Gastrocnemius medialis (tissue), 4 donors: ENCODE measurements at regions not wholly inside any gene's neighbourhood (a gene's known extent, or its start where the extent isn't known, plus 50 kb on each side); places are given as distances from the start of the nearest gene placed in this dataset.
"Not testable (repeated sequence)": the region's sequence is repeated elsewhere in the genome, so short reads cannot be mapped to it uniquely, and the experiment has no call there.

Experiments
- ATAC-seq, 2 donors: fragments of 150-250 bp; one replicate each; pipeline ENCODE4 v1.9.1; 2016
- DNase-seq, 2 donors: peaks; one replicate each; pipeline ENCODE4 v3.0.0-alpha.2; 2019
- H3K27ac ChIP-seq, 4 donors: fragments of 200-600 bp; sonication (generic); 1 replicate in 1 of 4; 2 replicates in 3 of 4; pipeline ENCODE4 v1.5.1; 2016 to 2018; ENCODE audit warnings: mild to moderate bottlenecking in 2 of 4, moderate library complexity in 1 of 4
- H3K27me3 ChIP-seq, 3 donors: fragments of 200-600 bp; sonication (generic) in 2 of 3; 1 replicate in 1 of 3; 2 replicates in 2 of 3; pipeline versions ENCODE4 v1.5.1 to v1.6.0; 2016 to 2019; ENCODE audit warnings: mild to moderate bottlenecking in 1 of 3, moderate library complexity in 1 of 3
- H3K36me3 ChIP-seq, 2 donors: fragments of 200-600 bp; sonication (generic) in 1 of 2; one replicate each; pipeline ENCODE4 v1.5.1; 2017 to 2018
- H3K4me1 ChIP-seq, 2 donors: fragments of 200-600 bp; sonication (generic) in 1 of 2; one replicate each; pipeline ENCODE4 v1.5.1; 2016 to 2017; ENCODE audit warnings: mild to moderate bottlenecking in 2 of 2
- H3K4me3 ChIP-seq, 4 donors: fragments of 200-600 bp; sonication (generic) in 3 of 4; 1 replicate in 1 of 4; 2 replicates in 3 of 4; pipeline ENCODE4 v1.5.1; 2016 to 2019; ENCODE audit warnings: mild to moderate bottlenecking in 2 of 4
- H3K9me3 ChIP-seq, 3 donors: fragments of 200-600 bp; sonication (generic) in 2 of 3; 1 replicate in 1 of 3; 2 replicates in 2 of 3; pipeline ENCODE4 v1.5.1; 2016 to 2019
- CTCF ChIP-seq, 5 experiments: fragments of 450-650 bp in 3 of 5; fragments of 200-600 bp in 2 of 5; sonication (generic) in 2 of 5; IDR thresholded peaks in 4 of 5; conservative IDR thresholded peaks in 1 of 5; 1 replicate in 4 of 5; 2 replicates in 1 of 5; pipeline ENCODE4 v1.5.1; 2016 to 2019; ENCODE audit warnings: antibody characterized with exemption in 5 of 5, mild to moderate bottlenecking in 3 of 5, moderate library complexity in 3 of 5
- POLR2A ChIP-seq, 2 donors: fragments of 450-650 bp; IDR thresholded peaks; one replicate each; pipeline ENCODE4 v1.6.1; 2017; ENCODE audit warnings: antibody characterized with exemption in 2 of 2, mild to moderate bottlenecking in 2 of 2, moderate library complexity in 2 of 2
- in situ Hi-C, 4 donors: fragments of 200-750 bp; cut with MboI; loops; one replicate each; pipeline versions ENCODE4 v1.15.0 to v1.8.0; 2017; ENCODE audit warnings: low sequenced_read_pairs in 4 of 4
- intact Hi-C: fragments of 100-400 bp; cut with DNase I; formaldehyde crosslinking; loops from one replicate; pipeline ENCODE4 v1.15.1; 2023; ENCODE audit warnings: low total_unique reads

DNA sequence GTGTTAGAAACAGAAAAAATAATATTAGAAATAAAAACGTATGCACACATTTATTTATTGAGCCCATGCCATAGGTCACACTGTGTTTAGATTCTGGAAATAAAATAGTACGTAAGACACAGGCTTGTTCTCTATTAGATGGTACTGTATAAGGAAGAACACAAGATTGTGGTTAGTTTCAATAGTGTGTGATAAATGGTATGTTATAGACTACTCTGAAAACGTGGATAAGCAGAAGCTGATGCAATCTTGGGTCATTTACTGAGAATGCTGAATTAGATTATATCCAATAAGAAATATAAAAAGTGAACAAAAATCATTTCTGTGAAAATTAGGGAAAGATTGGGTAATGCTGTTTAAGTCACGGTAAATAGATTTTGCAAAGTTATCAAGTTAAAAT, 1456.4 kb upstream of the ACO1 start:
- H3K27ac ChIP-seq: no peak overlapping the region
- H3K9me3 ChIP-seq: no peaks in the 10 kb centered on the region
- H3K4me3 ChIP-seq: no peak overlapping the region
- H3K27me3 ChIP-seq: no peaks in the 10 kb centered on the region
- TF ChIP-seq POLR2A (IDR thresholded peaks at IDR 0.05): no peak
- TF ChIP-seq CTCF (IDR thresholded peaks at IDR 0.05 in 4 of 5, conservative IDR thresholded peaks at IDR 0.05 in 1 of 5): no peak
- intact Hi-C loops: no loop called here
- H3K36me3 ChIP-seq: no peaks in the 10 kb centered on the region
- DNase-seq (no peak), ATAC-seq (no peak)
- H3K4me1 ChIP-seq: no peaks in the 10 kb centered on the region
- in situ Hi-C loops: loop anchor here in 1 of 4 donors (25.0 kb wide), 1 partner anchor 91 kb away; no protein-coding TSS in a partner anchor

GRCh38 chr9:30932226-30932625, 1452.2 kb upstream of the ACO1 start:
- Histone ChIP-seq H3K36me3 (no peaks in the 10 kb centered on the region), H3K4me1 (no peaks in the 10 kb centered on the region), H3K9me3 (no peaks in the 10 kb centered on the region), H3K4me3 (no peak overlapping the region), H3K27me3 (no peaks in the 10 kb centered on the region), H3K27ac (no peak overlapping the region)
- no peak for TF ChIP-seq POLR2A (IDR thresholded peaks at IDR 0.05)
- no peak for TF ChIP-seq CTCF (IDR thresholded peaks at IDR 0.05 in 4 of 5, conservative IDR thresholded peaks at IDR 0.05 in 1 of 5)
- ATAC-seq (no peak), DNase-seq (no peak)
- intact Hi-C loops (no loop called here), in situ Hi-C loops (loop anchor here in 1 of 4 donors (25.0 kb wide), 1 partner anchor 95 kb away; no protein-coding TSS in a partner anchor)

GRCh38 chr9:30935730-30936129, 1448.7 kb upstream of the ACO1 start:
- TF ChIP-seq CTCF (IDR thresholded peaks at IDR 0.05 in 4 of 5, conservative IDR thresholded peaks at IDR 0.05 in 1 of 5) (no peak), POLR2A (IDR thresholded peaks at IDR 0.05) (no peak)
- Histone ChIP-seq H3K4me3 (no peak overlapping the region), H3K27me3 (no peaks in the 10 kb centered on the region), H3K36me3 (no peaks in the 10 kb centered on the region), H3K4me1 (no peaks in the 10 kb centered on the region), H3K27ac (no peak overlapping the region), H3K9me3 (no peaks in the 10 kb centered on the region)
- in situ Hi-C loops (loop anchor here in 1 of 4 donors (25.0 kb wide), 1 partner anchor 98 kb away; no protein-coding TSS in a partner anchor), intact Hi-C loops (no loop called here)
- DNase-seq (no peak), ATAC-seq (no peak)

DNA sequence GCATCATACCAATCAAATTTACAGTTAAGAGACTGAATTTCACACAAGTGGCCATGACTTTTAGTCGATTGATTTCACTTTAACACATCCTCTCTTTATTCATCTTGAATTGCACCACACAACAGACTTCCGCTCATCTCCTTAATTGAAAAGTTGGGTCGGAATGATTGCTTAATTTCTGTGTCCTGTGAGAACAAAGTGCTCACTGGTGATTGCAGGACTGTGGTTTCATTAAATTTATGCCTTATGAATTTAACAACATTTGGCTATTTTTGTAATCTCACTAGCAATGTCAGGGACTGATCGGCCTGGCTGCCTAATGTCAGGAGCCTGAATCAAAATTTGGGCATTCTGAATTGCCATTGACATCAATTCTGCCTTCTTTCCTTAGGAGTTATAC, 1447.3 kb upstream of the ACO1 start:
- Histone ChIP-seq H3K27ac (no peak overlapping the region), H3K9me3 (no peaks in the 10 kb centered on the region), H3K27me3 (no peaks in the 10 kb centered on the region), H3K4me1 (no peaks in the 10 kb centered on the region), H3K4me3 (no peak overlapping the region), H3K36me3 (no peaks in the 10 kb centered on the region)
- TF ChIP-seq CTCF (IDR thresholded peaks at IDR 0.05 in 4 of 5, conservative IDR thresholded peaks at IDR 0.05 in 1 of 5): no peak
- TF ChIP-seq POLR2A (IDR thresholded peaks at IDR 0.05): no peak
- no peak for DNase-seq
- no peak for ATAC-seq
- in situ Hi-C loops (loop anchor here in 1 of 4 donors (25.0 kb wide), 1 partner anchor 100 kb away; no protein-coding TSS in a partner anchor), intact Hi-C loops (no loop called here)

DNA sequence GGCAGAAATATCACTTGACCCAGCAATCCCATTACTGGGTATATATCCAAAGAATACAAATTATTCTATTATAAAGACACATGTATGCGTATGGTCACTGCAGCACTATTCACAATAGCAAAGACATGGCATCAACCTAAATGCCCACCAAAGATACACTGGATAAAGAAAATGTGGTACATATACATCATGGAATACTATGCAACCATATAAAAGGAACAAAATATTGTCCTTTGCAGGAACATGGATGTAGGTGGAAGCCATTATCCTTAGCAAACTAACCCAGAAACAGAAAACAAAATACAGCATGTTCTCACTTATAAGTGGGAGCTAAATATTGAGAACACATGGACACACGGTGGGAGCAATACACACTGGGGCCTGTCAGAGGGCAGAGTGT, 1441.6 kb upstream of the ACO1 start:
- ATAC-seq, intact Hi-C loops, H3K27ac ChIP-seq, H3K4me3 ChIP-seq, H3K4me1 ChIP-seq, H3K9me3 ChIP-seq, H3K36me3 ChIP-seq, H3K27me3 ChIP-seq, DNase-seq: not testable (repeated sequence)
- in situ Hi-C loops: loop anchor here in 1 of 4 donors (25.0 kb wide), 1 partner anchor 106 kb away; no protein-coding TSS in a partner anchor
